ENCODE measurements at regions not wholly inside any gene's neighbourhood (a gene's known extent, or its start where the extent isn't known, plus 50 kb on each side); places are given as distances from the start of the nearest gene placed in this dataset.

- TF ChIP-seq POLR2A (IDR thresholded peaks at IDR 0.05) (no peak), CTCF (IDR thresholded peaks at IDR 0.05) (no peak)
Measured at GRCh38 chr3:25291481-25291905, 136.6 kb upstream of the RARB start.

All from testis (tissue), 2 donors.